ENCODE measurements at regions not wholly inside any gene's neighbourhood (a gene's known extent, or its start where the extent isn't known, plus 50 kb on each side); places are given as distances from the start of the nearest gene placed in this dataset.

- no peak for DNase-seq
Observed at GRCh38 chr2:41967476-41968181, 80.2 kb upstream of the PKDCC start.

GRCh38 chr2:41968182-41968578 lies 79.6 kb upstream of the PKDCC start:
- no peak for DNase-seq

- DNase-seq, result no peak
Observed at GRCh38 chr2:41970988-41971660, 76.7 kb upstream of the PKDCC start.

- no peak for DNase-seq
Observed at GRCh38 chr2:41972179-41972578, 75.6 kb upstream of the PKDCC start.

- DNase-seq, result no peak
Observed at GRCh38 chr2:41972819-41973218, 75.0 kb upstream of the PKDCC start.

GRCh38 chr2:41973871-41974270 lies 74.0 kb upstream of the PKDCC start:
- no peak for DNase-seq

- DNase-seq, result no peak
Observed at GRCh38 chr2:41981417-41981816, 66.4 kb upstream of the PKDCC start.

- no peak for DNase-seq
Observed at GRCh38 chr2:41985573-41986095, 62.2 kb upstream of the PKDCC start.

- DNase-seq, result peak; percentile 70
Observed at GRCh38 chr2:41989501-41990180, 58.2 kb upstream of the PKDCC start.

GRCh38 chr2:41990245-41990644 lies 57.6 kb upstream of the PKDCC start:
- no peak for DNase-seq

GRCh38 chr2:41990688-41991087 lies 57.1 kb upstream of the PKDCC start:
- peak; percentile 80 for DNase-seq

GRCh38 chr2:41992056-41992642 lies 55.7 kb upstream of the PKDCC start:
- no peak for DNase-seq

- no peak for DNase-seq
Observed at GRCh38 chr2:41992671-41993434, 55.0 kb upstream of the PKDCC start.

GRCh38 chr2:41993435-41993925 lies 54.3 kb upstream of the PKDCC start:
- no peak for DNase-seq

GRCh38 chr2:41994233-41994637 lies 53.6 kb upstream of the PKDCC start:
- DNase-seq, result peak; percentile 93

- DNase-seq, result no peak
Observed at GRCh38 chr2:41994661-41995060, 53.2 kb upstream of the PKDCC start.

- DNase-seq, result no peak
Observed at GRCh38 chr2:41997561-41997960, 50.3 kb upstream of the PKDCC start.
